HepG2 (cell line): ENCODE measurements at regions not wholly inside any gene's neighbourhood (a gene's known extent, or its start where the extent isn't known, plus 50 kb on each side); places are given as distances from the start of the nearest gene placed in this dataset.

Source experiments
- CREB1 ChIP-seq, 2 experiments: fragments of 450-650 bp in 1 of 2; IDR thresholded peaks; 2 replicates each; pipeline ENCODE4 v1.6.1; 2016 to 2017; ENCODE audit warnings: control low read depth in 1 of 2, mild to moderate bottlenecking in 1 of 2, missing compliant biosample characterization in 1 of 2, missing genetic modification characterization in 1 of 2
- FOXP4 ChIP-seq: sonication (generic); formaldehyde crosslinking; IDR thresholded peaks from 2 replicates; pipeline ENCODE4 v1.4.0; 2020; ENCODE audit warnings: missing genetic modification reagents
- GPBP1L1 ChIP-seq: sonication (generic); formaldehyde crosslinking; IDR thresholded peaks from 2 replicates; pipeline ENCODE4 v1.5.0; 2020; ENCODE audit warnings: mild to moderate bottlenecking, missing genetic modification reagents
- SAP130 ChIP-seq: IDR thresholded peaks from 2 replicates; pipeline ENCODE4 v1.6.1; 2016; ENCODE audit warnings: low read depth
- SNAI1 ChIP-seq: sonication (generic); formaldehyde crosslinking; IDR thresholded peaks from 2 replicates; pipeline ENCODE4 v1.5.0; 2020; ENCODE audit warnings: mild to moderate bottlenecking, missing genetic modification reagents, borderline replicate concordance
- ZNF510 ChIP-seq: sonication (generic); formaldehyde crosslinking; IDR thresholded peaks from 2 replicates; pipeline ENCODE4 v1.4.0; 2020; ENCODE audit warnings: low read depth, mild to moderate bottlenecking, missing genetic modification reagents
- ZNF746 ChIP-seq: sonication (generic); formaldehyde crosslinking; IDR thresholded peaks from 2 replicates; pipeline ENCODE4 v1.8.0; 2022; ENCODE audit warnings: mild to moderate bottlenecking, missing genetic modification reagents
- ZNF768 ChIP-seq: sonication (generic); formaldehyde crosslinking; IDR thresholded peaks from 2 replicates; pipeline ENCODE4 v1.4.0; 2020; ENCODE audit warnings: missing genetic modification reagents
- ZSCAN30 ChIP-seq: sonication (generic); formaldehyde crosslinking; IDR thresholded peaks from 2 replicates; pipeline ENCODE4 v1.5.0; 2020; ENCODE audit warnings: mild to moderate bottlenecking, missing genetic modification reagents
- TF ChIP-seq, protein P1 (sequence below): IDR thresholded peaks from 2 replicates; pipeline ENCODE4 v1.4.0; 2020; ENCODE audit warnings: mild to moderate bottlenecking, missing genetic modification reagents
- TF ChIP-seq, protein P2 (sequence below): sonication (generic); formaldehyde crosslinking; IDR thresholded peaks from 2 replicates; pipeline ENCODE4 v1.9.0; 2021; ENCODE audit warnings: missing genetic modification reagents, mild to moderate bottlenecking, borderline replicate concordance
- TF ChIP-seq, protein P3 (sequence below): sonication (generic); formaldehyde crosslinking; IDR thresholded peaks from 2 replicates; pipeline ENCODE4 v1.4.0; 2020; ENCODE audit warnings: missing genetic modification reagents, borderline replicate concordance
- TF ChIP-seq, protein P4 (sequence below): sonication (generic); formaldehyde crosslinking; IDR thresholded peaks from 2 replicates; pipeline ENCODE4 v1.5.0; 2020; ENCODE audit warnings: missing genetic modification reagents, mild to moderate bottlenecking, borderline replicate concordance
- TF ChIP-seq, protein P5 (sequence below): sonication (generic); formaldehyde crosslinking; IDR thresholded peaks from 2 replicates; pipeline ENCODE4 v1.4.0; 2020; ENCODE audit warnings: low read depth, mild to moderate bottlenecking, missing genetic modification reagents

DNA sequence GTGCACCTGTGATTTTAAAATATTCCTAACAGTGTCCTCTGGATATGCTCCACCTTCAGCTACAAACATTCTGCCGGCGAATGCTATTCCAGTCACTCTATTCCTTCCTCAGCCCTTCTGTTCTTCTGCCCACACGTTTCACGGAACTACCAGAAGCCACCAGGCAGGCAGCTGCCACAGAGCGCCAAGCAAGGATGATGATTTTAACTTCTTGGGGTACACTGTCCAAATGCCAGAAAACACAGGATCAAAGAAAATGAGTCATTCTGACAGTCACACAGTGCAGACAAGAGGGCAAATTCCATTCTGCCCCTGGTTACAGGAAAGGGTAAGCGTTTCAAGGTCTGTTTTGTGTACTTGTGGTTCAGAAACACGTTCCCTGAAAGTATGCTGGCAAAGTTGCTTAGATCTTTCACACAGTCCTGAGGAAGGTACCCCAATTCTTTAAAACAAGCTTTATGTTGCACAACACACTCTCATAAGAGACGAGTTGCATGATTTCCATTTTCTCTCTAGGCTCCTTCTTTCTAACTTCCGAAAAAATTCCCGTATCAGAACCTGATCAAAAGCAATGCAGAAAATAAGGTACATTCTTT, 508.3 kb upstream of the PKN2 start (continued):
- TF ChIP-seq ZSCAN30, result no peak
- no peak for TF ChIP-seq SNAI1 (CRISPR knock-in tag)
- peak; percentile 65 for TF ChIP-seq CREB1 (IDR thresholded peaks at IDR 0.05)
- peak; percentile 89 for TF ChIP-seq CREB1 (CRISPR knock-in tag; IDR thresholded peaks at IDR 0.05)
- no peak for TF ChIP-seq ZNF510 (CRISPR knock-in tag)
- TF ChIP-seq, protein P1, sequence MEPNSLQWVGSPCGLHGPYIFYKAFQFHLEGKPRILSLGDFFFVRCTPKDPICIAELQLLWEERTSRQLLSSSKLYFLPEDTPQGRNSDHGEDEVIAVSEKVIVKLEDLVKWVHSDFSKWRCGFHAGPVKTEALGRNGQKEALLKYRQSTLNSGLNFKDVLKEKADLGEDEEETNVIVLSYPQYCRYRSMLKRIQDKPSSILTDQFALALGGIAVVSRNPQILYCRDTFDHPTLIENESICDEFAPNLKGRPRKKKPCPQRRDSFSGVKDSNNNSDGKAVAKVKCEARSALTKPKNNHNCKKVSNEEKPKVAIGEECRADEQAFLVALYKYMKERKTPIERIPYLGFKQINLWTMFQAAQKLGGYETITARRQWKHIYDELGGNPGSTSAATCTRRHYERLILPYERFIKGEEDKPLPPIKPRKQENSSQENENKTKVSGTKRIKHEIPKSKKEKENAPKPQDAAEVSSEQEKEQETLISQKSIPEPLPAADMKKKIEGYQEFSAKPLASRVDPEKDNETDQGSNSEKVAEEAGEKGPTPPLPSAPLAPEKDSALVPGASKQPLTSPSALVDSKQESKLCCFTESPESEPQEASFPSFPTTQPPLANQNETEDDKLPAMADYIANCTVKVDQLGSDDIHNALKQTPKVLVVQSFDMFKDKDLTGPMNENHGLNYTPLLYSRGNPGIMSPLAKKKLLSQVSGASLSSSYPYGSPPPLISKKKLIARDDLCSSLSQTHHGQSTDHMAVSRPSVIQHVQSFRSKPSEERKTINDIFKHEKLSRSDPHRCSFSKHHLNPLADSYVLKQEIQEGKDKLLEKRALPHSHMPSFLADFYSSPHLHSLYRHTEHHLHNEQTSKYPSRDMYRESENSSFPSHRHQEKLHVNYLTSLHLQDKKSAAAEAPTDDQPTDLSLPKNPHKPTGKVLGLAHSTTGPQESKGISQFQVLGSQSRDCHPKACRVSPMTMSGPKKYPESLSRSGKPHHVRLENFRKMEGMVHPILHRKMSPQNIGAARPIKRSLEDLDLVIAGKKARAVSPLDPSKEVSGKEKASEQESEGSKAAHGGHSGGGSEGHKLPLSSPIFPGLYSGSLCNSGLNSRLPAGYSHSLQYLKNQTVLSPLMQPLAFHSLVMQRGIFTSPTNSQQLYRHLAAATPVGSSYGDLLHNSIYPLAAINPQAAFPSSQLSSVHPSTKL (CRISPR knock-in tag), result peak; percentile 99
- TF ChIP-seq, protein P2, sequence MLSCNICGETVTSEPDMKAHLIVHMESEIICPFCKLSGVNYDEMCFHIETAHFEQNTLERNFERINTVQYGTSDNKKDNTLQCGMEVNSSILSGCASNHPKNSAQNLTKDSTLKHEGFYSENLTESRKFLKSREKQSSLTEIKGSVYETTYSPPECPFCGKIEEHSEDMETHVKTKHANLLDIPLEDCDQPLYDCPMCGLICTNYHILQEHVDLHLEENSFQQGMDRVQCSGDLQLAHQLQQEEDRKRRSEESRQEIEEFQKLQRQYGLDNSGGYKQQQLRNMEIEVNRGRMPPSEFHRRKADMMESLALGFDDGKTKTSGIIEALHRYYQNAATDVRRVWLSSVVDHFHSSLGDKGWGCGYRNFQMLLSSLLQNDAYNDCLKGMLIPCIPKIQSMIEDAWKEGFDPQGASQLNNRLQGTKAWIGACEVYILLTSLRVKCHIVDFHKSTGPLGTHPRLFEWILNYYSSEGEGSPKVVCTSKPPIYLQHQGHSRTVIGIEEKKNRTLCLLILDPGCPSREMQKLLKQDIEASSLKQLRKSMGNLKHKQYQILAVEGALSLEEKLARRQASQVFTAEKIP (CRISPR knock-in tag), result no peak
- no peak for TF ChIP-seq ZNF768 (CRISPR knock-in tag)
- TF ChIP-seq, protein P3, sequence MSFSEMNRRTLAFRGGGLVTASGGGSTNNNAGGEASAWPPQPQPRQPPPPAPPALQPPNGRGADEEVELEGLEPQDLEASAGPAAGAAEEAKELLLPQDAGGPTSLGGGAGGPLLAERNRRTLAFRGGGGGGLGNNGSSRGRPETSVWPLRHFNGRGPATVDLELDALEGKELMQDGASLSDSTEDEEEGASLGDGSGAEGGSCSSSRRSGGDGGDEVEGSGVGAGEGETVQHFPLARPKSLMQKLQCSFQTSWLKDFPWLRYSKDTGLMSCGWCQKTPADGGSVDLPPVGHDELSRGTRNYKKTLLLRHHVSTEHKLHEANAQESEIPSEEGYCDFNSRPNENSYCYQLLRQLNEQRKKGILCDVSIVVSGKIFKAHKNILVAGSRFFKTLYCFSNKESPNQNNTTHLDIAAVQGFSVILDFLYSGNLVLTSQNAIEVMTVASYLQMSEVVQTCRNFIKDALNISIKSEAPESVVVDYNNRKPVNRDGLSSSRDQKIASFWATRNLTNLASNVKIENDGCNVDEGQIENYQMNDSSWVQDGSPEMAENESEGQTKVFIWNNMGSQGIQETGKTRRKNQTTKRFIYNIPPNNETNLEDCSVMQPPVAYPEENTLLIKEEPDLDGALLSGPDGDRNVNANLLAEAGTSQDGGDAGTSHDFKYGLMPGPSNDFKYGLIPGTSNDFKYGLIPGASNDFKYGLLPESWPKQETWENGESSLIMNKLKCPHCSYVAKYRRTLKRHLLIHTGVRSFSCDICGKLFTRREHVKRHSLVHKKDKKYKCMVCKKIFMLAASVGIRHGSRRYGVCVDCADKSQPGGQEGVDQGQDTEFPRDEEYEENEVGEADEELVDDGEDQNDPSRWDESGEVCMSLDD, result peak; percentile 100
- TF ChIP-seq, protein P4, sequence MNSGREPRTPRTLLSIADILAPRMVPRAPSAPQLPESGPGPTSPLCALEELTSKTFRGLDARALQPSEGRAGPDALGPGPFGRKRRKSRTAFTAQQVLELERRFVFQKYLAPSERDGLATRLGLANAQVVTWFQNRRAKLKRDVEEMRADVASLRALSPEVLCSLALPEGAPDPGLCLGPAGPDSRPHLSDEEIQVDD, result no peak
- TF ChIP-seq, protein P5, sequence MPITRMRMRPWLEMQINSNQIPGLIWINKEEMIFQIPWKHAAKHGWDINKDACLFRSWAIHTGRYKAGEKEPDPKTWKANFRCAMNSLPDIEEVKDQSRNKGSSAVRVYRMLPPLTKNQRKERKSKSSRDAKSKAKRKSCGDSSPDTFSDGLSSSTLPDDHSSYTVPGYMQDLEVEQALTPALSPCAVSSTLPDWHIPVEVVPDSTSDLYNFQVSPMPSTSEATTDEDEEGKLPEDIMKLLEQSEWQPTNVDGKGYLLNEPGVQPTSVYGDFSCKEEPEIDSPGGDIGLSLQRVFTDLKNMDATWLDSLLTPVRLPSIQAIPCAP (CRISPR knock-in tag), result 0 out of 2 replicates have a peak, but pooled peaks have one; percentile 43
- TF ChIP-seq ZNF746 (CRISPR knock-in tag), result peak; percentile 50; the same call in 1 of the 2 replicates
- TF ChIP-seq GPBP1L1 (CRISPR knock-in tag), result no peak
- TF ChIP-seq SAP130, result peak; percentile 83
- peak; percentile 97 for TF ChIP-seq FOXP4 (CRISPR knock-in tag)
